Nephron (organoid): ENCODE measurements at regions not wholly inside any gene's neighbourhood (a gene's known extent, or its start where the extent isn't known, plus 50 kb on each side); places are given as distances from the start of the nearest gene placed in this dataset.

Source experiments
- H3K27ac Mint-ChIP-seq, 3 experiments: 2 replicates each; pipeline ENCODE4 v1.8.0; 2020; ENCODE audit warnings: mixed read lengths in 3 of 3, mild to moderate bottlenecking in 2 of 3, moderate library complexity in 1 of 3
- H3K27me3 Mint-ChIP-seq: 2 replicates; pipeline ENCODE4 v1.8.0; 2021; ENCODE audit warnings: low read depth, mild to moderate bottlenecking, moderate library complexity, mixed read lengths
- H3K36me3 Mint-ChIP-seq: 2 replicates; pipeline ENCODE4 v1.8.0; 2020; ENCODE audit warnings: low read depth, mixed read lengths
- H3K4me1 Mint-ChIP-seq: 2 replicates; pipeline ENCODE4 v1.8.0; 2020; ENCODE audit warnings: mixed read lengths
- H3K4me3 Mint-ChIP-seq, 3 experiments: 2 replicates each; pipeline ENCODE4 v1.8.0; 2020; ENCODE audit warnings: mild to moderate bottlenecking in 3 of 3, mixed read lengths in 3 of 3, moderate library complexity in 2 of 3
- H3K9me3 Mint-ChIP-seq: 2 replicates; pipeline ENCODE4 v1.8.0; 2020; ENCODE audit warnings: mixed read lengths
- TF ChIP-seq, protein P1 (sequence below), 3 experiments: fragments of 200-600 bp; sonication (generic); IDR thresholded peaks; one replicate each; pipeline ENCODE4 v1.5.0; 2021; ENCODE audit warnings: antibody characterized with exemption in 3 of 3; ENCODE audit not compliant: unreplicated experiment in 3 of 3

DNA sequence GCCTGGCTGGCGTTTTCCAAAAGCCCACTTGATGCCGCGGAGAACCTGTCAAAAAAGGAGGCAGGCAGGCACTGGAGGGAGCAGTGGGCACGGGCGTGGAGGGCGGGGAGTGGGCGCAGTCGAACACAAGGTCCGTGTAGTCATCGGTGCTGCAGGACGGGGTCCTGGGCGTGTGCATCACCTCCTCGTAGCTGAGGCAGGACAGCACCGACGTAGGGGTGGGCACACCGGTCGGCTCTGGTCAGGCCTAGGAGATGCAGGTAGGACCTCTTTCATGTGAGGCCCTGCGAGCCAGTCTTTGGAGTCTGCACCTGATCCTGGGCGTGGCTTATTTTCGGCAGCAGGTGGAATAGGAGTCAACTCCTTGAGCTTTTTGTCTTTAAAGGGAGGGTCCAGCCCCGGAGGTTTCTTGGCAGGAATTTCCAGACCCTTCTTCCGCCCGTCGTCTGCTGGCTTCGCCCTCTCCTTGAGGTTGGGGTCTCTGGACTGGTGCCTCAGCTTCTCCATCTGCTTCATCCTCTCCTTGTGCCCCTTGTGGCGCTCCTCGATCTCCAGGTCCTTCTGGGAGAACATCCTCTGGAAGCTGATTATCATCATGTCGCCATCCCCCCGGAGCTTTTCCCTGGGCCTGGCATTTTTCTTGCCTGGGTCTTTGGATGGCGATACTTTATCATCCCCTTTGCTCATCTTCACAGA is 892.5 kb upstream of the LRRTM1 start:
- no peak overlapping the region for H3K27ac Mint-ChIP-seq
- H3K4me1 Mint-ChIP-seq, result no peaks in the 10 kb centered on the region
- H3K36me3 Mint-ChIP-seq, result no peaks in the 10 kb centered on the region
- peaks cover 5% of the 10 kb centered on the region for H3K9me3 Mint-ChIP-seq
- no peak overlapping the region for H3K4me3 Mint-ChIP-seq
- H3K27me3 Mint-ChIP-seq, result peaks cover 3% of the 10 kb centered on the region
- TF ChIP-seq, protein P1, sequence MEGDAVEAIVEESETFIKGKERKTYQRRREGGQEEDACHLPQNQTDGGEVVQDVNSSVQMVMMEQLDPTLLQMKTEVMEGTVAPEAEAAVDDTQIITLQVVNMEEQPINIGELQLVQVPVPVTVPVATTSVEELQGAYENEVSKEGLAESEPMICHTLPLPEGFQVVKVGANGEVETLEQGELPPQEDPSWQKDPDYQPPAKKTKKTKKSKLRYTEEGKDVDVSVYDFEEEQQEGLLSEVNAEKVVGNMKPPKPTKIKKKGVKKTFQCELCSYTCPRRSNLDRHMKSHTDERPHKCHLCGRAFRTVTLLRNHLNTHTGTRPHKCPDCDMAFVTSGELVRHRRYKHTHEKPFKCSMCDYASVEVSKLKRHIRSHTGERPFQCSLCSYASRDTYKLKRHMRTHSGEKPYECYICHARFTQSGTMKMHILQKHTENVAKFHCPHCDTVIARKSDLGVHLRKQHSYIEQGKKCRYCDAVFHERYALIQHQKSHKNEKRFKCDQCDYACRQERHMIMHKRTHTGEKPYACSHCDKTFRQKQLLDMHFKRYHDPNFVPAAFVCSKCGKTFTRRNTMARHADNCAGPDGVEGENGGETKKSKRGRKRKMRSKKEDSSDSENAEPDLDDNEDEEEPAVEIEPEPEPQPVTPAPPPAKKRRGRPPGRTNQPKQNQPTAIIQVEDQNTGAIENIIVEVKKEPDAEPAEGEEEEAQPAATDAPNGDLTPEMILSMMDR (IDR thresholded peaks at IDR 0.05; ENCODE audit: unreplicated experiment in 3 of 3), result no peak

DNA sequence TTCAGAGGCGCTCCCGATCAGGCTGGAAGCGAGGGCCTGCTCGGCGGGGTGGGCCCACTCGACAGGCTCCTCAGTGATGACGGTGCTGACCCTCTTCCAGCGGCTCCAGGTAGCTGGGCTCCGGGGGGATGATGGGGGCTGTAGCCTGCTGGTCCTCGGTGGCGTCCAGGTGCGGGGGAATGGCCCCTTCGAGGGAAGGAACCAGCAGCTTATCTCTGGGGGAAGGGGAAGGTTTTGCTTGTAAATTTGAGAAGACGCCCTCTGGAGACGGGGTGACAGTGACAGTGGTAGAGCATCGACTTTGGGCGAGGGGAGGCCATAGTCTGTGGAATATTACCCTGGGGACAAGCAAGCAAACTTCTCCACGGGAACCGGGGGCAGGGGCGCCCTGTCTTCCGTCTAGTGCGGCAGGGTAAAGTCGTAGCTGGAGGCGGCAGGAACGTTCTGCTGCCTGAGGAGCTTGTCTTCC is 891.9 kb upstream of the LRRTM1 start:
- H3K9me3 Mint-ChIP-seq, result peaks cover 5% of the 10 kb centered on the region
- TF ChIP-seq, protein P1 (IDR thresholded peaks at IDR 0.05; ENCODE audit: unreplicated experiment in 3 of 3), result no peak
- H3K4me1 Mint-ChIP-seq, result no peaks in the 10 kb centered on the region
- no peak overlapping the region for H3K4me3 Mint-ChIP-seq
- H3K36me3 Mint-ChIP-seq, result no peaks in the 10 kb centered on the region
- H3K27ac Mint-ChIP-seq, result no peak overlapping the region
- H3K27me3 Mint-ChIP-seq, result peaks cover 3% of the 10 kb centered on the region

DNA sequence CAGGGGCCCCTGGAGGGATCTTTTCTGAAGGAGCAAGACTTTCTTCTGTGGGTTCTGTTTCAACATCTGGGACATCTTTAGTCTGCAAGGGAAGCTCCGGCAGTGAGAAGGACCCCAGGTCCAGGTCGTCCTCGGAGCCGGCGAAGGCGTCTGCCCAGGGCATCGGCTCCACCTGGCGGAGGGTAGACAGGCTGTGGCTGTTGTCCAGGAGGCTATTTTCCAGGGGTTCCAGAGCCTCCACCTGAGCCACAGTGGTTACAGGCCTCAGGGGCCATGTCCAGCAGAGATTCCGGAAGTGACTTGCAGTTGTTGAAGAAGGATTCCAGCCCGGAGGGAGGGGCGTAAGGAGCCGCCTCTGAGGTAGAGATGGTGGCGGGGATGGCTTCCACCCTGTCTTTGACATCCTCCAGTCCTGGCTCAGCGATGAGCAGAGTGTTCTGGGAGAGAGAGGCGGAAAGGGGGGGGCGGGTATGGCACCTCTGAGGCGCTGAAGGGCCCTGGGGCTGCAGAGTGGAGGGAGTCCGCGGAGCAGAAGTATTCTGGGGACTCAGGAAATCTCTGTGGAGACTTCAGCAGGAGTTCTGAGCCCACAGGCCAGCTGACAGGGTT is 891.3 kb upstream of the LRRTM1 start:
- TF ChIP-seq, protein P1 (IDR thresholded peaks at IDR 0.05; ENCODE audit: unreplicated experiment in 3 of 3), result no peak
- H3K27me3 Mint-ChIP-seq, result peaks cover 3% of the 10 kb centered on the region
- peaks cover 5% of the 10 kb centered on the region for H3K9me3 Mint-ChIP-seq
- no peak overlapping the region for H3K27ac Mint-ChIP-seq
- no peak overlapping the region for H3K4me3 Mint-ChIP-seq
- no peaks in the 10 kb centered on the region for H3K4me1 Mint-ChIP-seq
- no peaks in the 10 kb centered on the region for H3K36me3 Mint-ChIP-seq

DNA sequence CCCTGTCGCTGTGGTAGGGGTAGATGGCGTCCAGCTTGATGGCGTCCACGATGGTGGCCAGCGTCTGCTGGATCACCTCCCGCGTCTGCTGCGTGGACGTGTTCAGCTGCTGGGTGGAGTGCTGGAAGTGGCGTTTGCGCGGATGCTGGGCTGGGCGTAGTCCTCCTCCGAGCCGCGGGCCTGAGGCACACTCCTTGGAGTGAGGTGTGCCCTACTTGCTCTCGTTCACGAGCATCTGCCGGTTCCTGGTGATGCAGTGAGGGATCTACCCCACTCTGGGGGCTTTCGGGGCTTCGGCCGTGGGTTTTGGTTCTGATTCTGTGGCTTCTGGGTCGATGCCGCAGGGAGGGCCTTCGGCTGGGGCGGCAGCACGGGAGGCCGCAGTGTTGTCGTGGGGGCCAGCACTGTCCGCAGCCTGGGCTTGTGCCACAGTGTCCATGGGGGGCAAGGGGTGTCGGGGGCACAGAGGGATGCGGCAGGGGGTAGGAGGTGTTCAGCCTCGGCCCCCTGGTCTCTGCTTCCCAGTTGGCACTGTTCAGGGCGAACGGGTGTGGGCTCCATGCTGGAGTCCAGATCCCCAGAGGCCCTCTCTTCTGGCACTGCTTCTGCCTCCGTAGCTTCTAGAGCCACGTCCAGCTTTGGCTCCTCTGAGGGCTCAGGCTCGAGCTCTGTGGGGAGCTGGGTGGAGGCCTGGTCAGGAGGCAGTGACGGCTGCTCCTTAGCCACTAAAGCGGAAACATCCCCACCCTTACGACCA is 890.6 kb upstream of the LRRTM1 start:
- H3K27ac Mint-ChIP-seq, result no peak overlapping the region
- H3K36me3 Mint-ChIP-seq, result no peaks in the 10 kb centered on the region
- TF ChIP-seq, protein P1 (IDR thresholded peaks at IDR 0.05; ENCODE audit: unreplicated experiment in 3 of 3), result no peak
- peaks cover 5% of the 10 kb centered on the region for H3K9me3 Mint-ChIP-seq
- peaks cover 3% of the 10 kb centered on the region for H3K27me3 Mint-ChIP-seq
- no peak overlapping the region for H3K4me3 Mint-ChIP-seq
- H3K4me1 Mint-ChIP-seq, result no peaks in the 10 kb centered on the region

DNA sequence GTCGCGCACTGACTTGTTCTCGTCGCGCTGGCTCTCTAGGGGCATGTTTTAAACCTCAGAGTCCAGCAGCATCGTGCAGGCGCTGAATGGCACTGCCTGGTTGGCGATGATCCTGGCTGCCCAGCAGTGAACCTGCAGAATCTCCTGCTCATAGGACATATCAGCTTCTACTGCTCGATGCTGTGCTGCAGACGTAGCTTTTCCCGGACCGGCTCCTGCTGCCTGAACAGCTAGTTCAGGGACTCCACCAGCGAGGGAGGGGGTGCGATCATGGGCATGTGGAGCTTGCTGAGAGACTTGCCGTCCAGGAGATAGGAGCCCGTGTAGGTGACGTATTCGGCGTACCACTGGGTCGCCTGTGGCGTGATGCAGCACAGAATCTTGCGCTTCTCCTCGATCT is 890.0 kb upstream of the LRRTM1 start:
- peaks cover 3% of the 10 kb centered on the region for H3K27me3 Mint-ChIP-seq
- H3K36me3 Mint-ChIP-seq, result no peaks in the 10 kb centered on the region
- no peak overlapping the region for H3K27ac Mint-ChIP-seq
- TF ChIP-seq, protein P1 (IDR thresholded peaks at IDR 0.05; ENCODE audit: unreplicated experiment in 3 of 3), result no peak
- H3K9me3 Mint-ChIP-seq, result peaks cover 5% of the 10 kb centered on the region
- H3K4me3 Mint-ChIP-seq, result no peak overlapping the region
- no peaks in the 10 kb centered on the region for H3K4me1 Mint-ChIP-seq
